ENCODE measurements at regions not wholly inside any gene's neighbourhood (a gene's known extent, or its start where the extent isn't known, plus 50 kb on each side); places are given as distances from the start of the nearest gene placed in this dataset.
"Not testable (repeated sequence)": the region's sequence is repeated elsewhere in the genome, so short reads cannot be mapped to it uniquely, and the experiment has no call there.

- DNase-seq (ENCODE audit: low read depth, low spot score): no peak
Measured at GRCh38 chr11:22444076-22444475, 105.9 kb downstream of the SLC17A6 start.

GRCh38 chr11:22441831-22442230 lies 103.7 kb downstream of the SLC17A6 start:
- DNase-seq (ENCODE audit: low read depth, low spot score): no peak

- not testable (repeated sequence) for DNase-seq (ENCODE audit: low read depth, low spot score)
Measured at GRCh38 chr11:22435582-22435981, 97.4 kb downstream of the SLC17A6 start.

GRCh38 chr11:22433517-22433916 lies 95.3 kb downstream of the SLC17A6 start:
- no peak for DNase-seq (ENCODE audit: low read depth, low spot score)

- DNase-seq (ENCODE audit: low read depth, low spot score): no peak
Measured at GRCh38 chr11:22433094-22433455, 94.9 kb downstream of the SLC17A6 start.

GRCh38 chr11:22432291-22433093 lies 94.3 kb downstream of the SLC17A6 start:
- peak; percentile 63 for DNase-seq (ENCODE audit: low read depth, low spot score)

- DNase-seq (ENCODE audit: low read depth, low spot score): no peak
Measured at GRCh38 chr11:22431106-22431505, 92.9 kb downstream of the SLC17A6 start.

- DNase-seq (ENCODE audit: low read depth, low spot score): no peak
Measured at GRCh38 chr11:22430639-22431038, 92.5 kb downstream of the SLC17A6 start.

- DNase-seq (ENCODE audit: low read depth, low spot score): no peak
Measured at GRCh38 chr11:22430141-22430541, 92.0 kb downstream of the SLC17A6 start.

Data from pulmonary artery endothelial cell (primary cell).